Prostate gland (tissue), 2 donors: ENCODE measurements at regions not wholly inside any gene's neighbourhood (a gene's known extent, or its start where the extent isn't known, plus 50 kb on each side); places are given as distances from the start of the nearest gene placed in this dataset.

Source experiments
- CTCF ChIP-seq, 4 experiments: fragments of 200-600 bp in 2 of 4; fragments of 450-650 bp in 2 of 4; sonication (generic) in 2 of 4; IDR thresholded peaks; 1 replicate in 3 of 4; 2 replicates in 1 of 4; pipeline ENCODE4 v1.5.1; 2016 to 2019; ENCODE audit warnings: antibody characterized with exemption in 4 of 4, mild to moderate bottlenecking in 2 of 4, moderate library complexity in 2 of 4
- POLR2A ChIP-seq: fragments of 450-650 bp; IDR thresholded peaks from one replicate; pipeline ENCODE4 v1.6.1; 2016; ENCODE audit warnings: antibody characterized with exemption, mild to moderate bottlenecking
- POLR2AphosphoS5 ChIP-seq: sonication (generic); formaldehyde crosslinking; IDR thresholded peaks from one replicate; pipeline ENCODE4 v1.6.1; 2017; ENCODE audit warnings: antibody characterized with exemption

- TF ChIP-seq CTCF (IDR thresholded peaks at IDR 0.05) (no peak), POLR2A (no peak), POLR2AphosphoS5 (no peak)
These were observed 594.8 kb downstream of the METTL4 start for GRCh38 chr18:1976484-1976883.
